GM12891 (cell line): ENCODE measurements at regions not wholly inside any gene's neighbourhood (a gene's known extent, or its start where the extent isn't known, plus 50 kb on each side); places are given as distances from the start of the nearest gene placed in this dataset.

Experiments
- DNase-seq: peaks from one replicate; pipeline ENCODE4 v3.0.0; 2011; ENCODE audit warnings: low spot score; ENCODE audit not compliant: insufficient read length
- FAIRE-seq: peaks from 2 replicates; lab custom pipeline; 2011; peaks lifted over from hg19 to GRCh38; lab: Jason Lieb, UNC
- PAX5 ChIP-seq: IDR thresholded peaks from 2 replicates; pipeline ENCODE4 v1.6.1; 2011; ENCODE audit warnings: low read length, moderate library complexity, mild to moderate bottlenecking; ENCODE audit not compliant: insufficient read depth, severe bottlenecking
- POLR2A ChIP-seq: IDR thresholded peaks from 2 replicates; pipeline ENCODE4 v1.6.1; 2011; ENCODE audit warnings: low read depth, low read length, control low read depth
- POLR2AphosphoS5 ChIP-seq: IDR thresholded peaks from 2 replicates; pipeline ENCODE4 v1.6.1; 2011; ENCODE audit warnings: low read depth, low read length, control low read depth
- POU2F2 ChIP-seq: IDR thresholded peaks from 2 replicates; pipeline ENCODE4 v1.6.1; 2011; ENCODE audit warnings: low read depth, mild to moderate bottlenecking, control low read depth, low read length, moderate library complexity
- SPI1 ChIP-seq: IDR thresholded peaks from 2 replicates; pipeline ENCODE4 v1.6.1; 2011; ENCODE audit warnings: low read depth, low read length, control low read depth
- TAF1 ChIP-seq: IDR thresholded peaks from 2 replicates; pipeline ENCODE4 v1.6.1; 2011; ENCODE audit warnings: low read depth, low read length, control low read depth

- no peak for DNase-seq
Observed at GRCh38 chr3:124156866-124157712, 165.2 kb upstream of the ROPN1 start.

GRCh38 chr3:124157748-124158147, 165.8 kb upstream of the ROPN1 start:
- TF ChIP-seq POLR2A: no peak
- no peak for TF ChIP-seq TAF1
- no peak for TF ChIP-seq POU2F2
- TF ChIP-seq PAX5: no peak
- no peak for TF ChIP-seq POLR2AphosphoS5
- no peak for TF ChIP-seq SPI1
- FAIRE-seq: no peak
- no peak for DNase-seq

More at GRCh38 chr3:124156866-124157712, 165.2 kb upstream of the ROPN1 start:
- no peak for FAIRE-seq
- TF ChIP-seq TAF1 (no peak), POLR2AphosphoS5 (no peak), SPI1 (no peak), PAX5 (no peak), POU2F2 (no peak), POLR2A (no peak)

GRCh38 chr3:124158168-124158881, 166.4 kb upstream of the ROPN1 start:
- DNase-seq (no peak), FAIRE-seq (no peak)
- TF ChIP-seq POLR2A (no peak), PAX5 (no peak), TAF1 (no peak), POLR2AphosphoS5 (no peak), SPI1 (no peak), POU2F2 (no peak)

GRCh38 chr3:124161448-124161847, 169.5 kb upstream of the ROPN1 start:
- TF ChIP-seq SPI1: no peak
- no peak for TF ChIP-seq POLR2A
- no peak for TF ChIP-seq TAF1
- no peak for TF ChIP-seq POLR2AphosphoS5
- no peak for TF ChIP-seq PAX5
- TF ChIP-seq POU2F2: no peak
- no peak for FAIRE-seq
- DNase-seq: no peak

GRCh38 chr3:124163689-124164088, 171.8 kb upstream of the ROPN1 start:
- DNase-seq (no peak), FAIRE-seq (no peak)
- TF ChIP-seq POLR2AphosphoS5: no peak
- TF ChIP-seq SPI1: no peak
- no peak for TF ChIP-seq PAX5

GRCh38 chr3:124168271-124168670, 176.3 kb upstream of the ROPN1 start:
- no peak for FAIRE-seq

GRCh38 chr3:124172283-124172682, 180.4 kb upstream of the ROPN1 start:
- FAIRE-seq: no peak
- DNase-seq: no peak
- TF ChIP-seq POLR2A (no peak), POU2F2 (no peak), SPI1 (no peak), POLR2AphosphoS5 (no peak), TAF1 (no peak), PAX5 (no peak)

More at GRCh38 chr3:124168271-124168670, 176.3 kb upstream of the ROPN1 start:
- DNase-seq: no peak
- TF ChIP-seq POLR2AphosphoS5: no peak
- no peak for TF ChIP-seq SPI1
- no peak for TF ChIP-seq PAX5
- no peak for TF ChIP-seq POLR2A
- no peak for TF ChIP-seq POU2F2
- no peak for TF ChIP-seq TAF1

- TF ChIP-seq POU2F2 (no peak), POLR2AphosphoS5 (no peak), PAX5 (no peak), POLR2A (no peak), TAF1 (no peak), SPI1 (no peak)
- no peak for FAIRE-seq
- DNase-seq: no peak
Observed at GRCh38 chr3:124172816-124173215, 180.9 kb upstream of the ROPN1 start.

- FAIRE-seq (no peak), DNase-seq (no peak)
- TF ChIP-seq TAF1 (no peak), POU2F2 (no peak), POLR2AphosphoS5 (no peak), POLR2A (no peak)
Observed at GRCh38 chr3:124174476-124174875, 182.6 kb upstream of the ROPN1 start.
